GM18907 (cell line): ENCODE measurements at regions not wholly inside any gene's neighbourhood (a gene's known extent, or its start where the extent isn't known, plus 50 kb on each side); places are given as distances from the start of the nearest gene placed in this dataset.
"Not testable (repeated sequence)": the region's sequence is repeated elsewhere in the genome, so short reads cannot be mapped to it uniquely, and the experiment has no call there.

Experiments used
- ATAC-seq: cut with Tn5 transposase; IDR thresholded peaks from one replicate; pipeline ENCODE4 v1.9.1; 2021; ENCODE audit warnings: mild to moderate bottlenecking, moderate library complexity; ENCODE audit not compliant: unreplicated experiment

GRCh38 chr2:2734308-2734707 lies 403.2 kb upstream of the MYT1L start:
- no peak for ATAC-seq

GRCh38 chr2:2733818-2734217 lies 402.7 kb upstream of the MYT1L start:
- ATAC-seq, result no peak

GRCh38 chr2:2732331-2733119 lies 401.4 kb upstream of the MYT1L start:
- no peak for ATAC-seq

- no peak for ATAC-seq
Measured at GRCh38 chr2:2731816-2732284, 400.8 kb upstream of the MYT1L start.

GRCh38 chr2:2731101-2731815 lies 400.2 kb upstream of the MYT1L start:
- no peak for ATAC-seq

- ATAC-seq, result no peak
Measured at GRCh38 chr2:2730301-2730833, 399.3 kb upstream of the MYT1L start.

GRCh38 chr2:2729246-2729645 lies 398.2 kb upstream of the MYT1L start:
- ATAC-seq, result no peak

GRCh38 chr2:2728635-2729034 lies 397.6 kb upstream of the MYT1L start:
- no peak for ATAC-seq

- no peak for ATAC-seq
Measured at GRCh38 chr2:2727876-2728511, 396.9 kb upstream of the MYT1L start.

GRCh38 chr2:2726163-2726562 lies 395.1 kb upstream of the MYT1L start:
- no peak for ATAC-seq

- ATAC-seq, result no peak
Measured at GRCh38 chr2:2723064-2723463, 392.0 kb upstream of the MYT1L start.

- ATAC-seq, result no peak
Measured at GRCh38 chr2:2721296-2721835, 390.3 kb upstream of the MYT1L start.

GRCh38 chr2:2720806-2721205 lies 389.7 kb upstream of the MYT1L start:
- not testable (repeated sequence) for ATAC-seq

- ATAC-seq, result no peak
Measured at GRCh38 chr2:2720351-2720750, 389.3 kb upstream of the MYT1L start.

- no peak for ATAC-seq
Measured at GRCh38 chr2:2719781-2720180, 388.7 kb upstream of the MYT1L start.

- ATAC-seq, result no peak
Measured at GRCh38 chr2:2719015-2719414, 387.9 kb upstream of the MYT1L start.

GRCh38 chr2:2717406-2717805 lies 386.3 kb upstream of the MYT1L start:
- ATAC-seq, result no peak

- ATAC-seq, result no peak
Measured at GRCh38 chr2:2716771-2717170, 385.7 kb upstream of the MYT1L start.

GRCh38 chr2:2715036-2715818 lies 384.2 kb upstream of the MYT1L start:
- ATAC-seq, result no peak

GRCh38 chr2:2714408-2714807 lies 383.3 kb upstream of the MYT1L start:
- no peak for ATAC-seq

- ATAC-seq, result no peak
Measured at GRCh38 chr2:2709431-2709770, 378.3 kb upstream of the MYT1L start.
